H1 (cell line): ENCODE measurements at regions not wholly inside any gene's neighbourhood (a gene's known extent, or its start where the extent isn't known, plus 50 kb on each side); places are given as distances from the start of the nearest gene placed in this dataset.
A peak's percentile ranks its signal among the peaks of the same experiment; 100 is the strongest.

Experiments used
- CTCF ChIA-PET: fragments of 300-600 bp; sonication (Branson Sonifier 250); formaldehyde crosslinking; loops from one replicate; lab custom pipeline; 2021; ENCODE audit not compliant: partially characterized antibody; lab: Charles Lee
- POLR2A ChIA-PET: fragments of 300-600 bp; sonication (Branson Sonifier 250); formaldehyde crosslinking; loops from one replicate; lab custom pipeline; 2021; ENCODE audit warnings: inconsistent platforms; ENCODE audit not compliant: partially characterized antibody; lab: Charles Lee
- DNase-seq, 2 experiments: peaks; one replicate each; pipeline versions ENCODE4 v3.0.0 to v3.0.0-alpha.2; 2010 to 2022; ENCODE audit warnings: low spot score in 2 of 2, low read depth in 1 of 2, mixed read lengths in 1 of 2
- FAIRE-seq: peaks from 2 replicates; lab custom pipeline; 2011; peaks lifted over from hg19 to GRCh38; lab: Jason Lieb, UNC
- H2AFZ ChIP-seq: 2 replicates; pipeline ENCODE4 v1.8.1; 2012; ENCODE audit warnings: low read length, inconsistent platforms
- H2AK5ac ChIP-seq: 2 replicates; pipeline ENCODE4 v1.6.1; 2013; ENCODE audit warnings: low read depth, low read length
- H2BK120ac ChIP-seq: replicated peaks from 2 replicates; pipeline ENCODE3; 2013; ENCODE audit warnings: low read depth, low read length, inconsistent platforms
- H2BK12ac ChIP-seq: 2 replicates; pipeline ENCODE4 v1.6.1; 2013; ENCODE audit warnings: low read depth, low read length
- H2BK15ac ChIP-seq: 2 replicates; pipeline ENCODE4 v1.6.1; 2013; ENCODE audit warnings: low read length
- H2BK20ac ChIP-seq: 2 replicates; pipeline ENCODE4 v1.6.1; 2013; ENCODE audit warnings: low read length
- H2BK5ac ChIP-seq: 2 replicates; pipeline ENCODE4 v1.6.1; 2013; ENCODE audit warnings: low read depth, low read length
- H3K14ac ChIP-seq: 2 replicates; pipeline ENCODE4 v1.6.1; 2013; ENCODE audit warnings: inconsistent platforms; ENCODE audit not compliant: insufficient read length
- H3K18ac ChIP-seq: 2 replicates; pipeline ENCODE4 v1.6.1; 2013; ENCODE audit warnings: low read length; ENCODE audit errors: extremely low read depth
- H3K23ac ChIP-seq: 2 replicates; pipeline ENCODE4 v1.6.1; 2013; ENCODE audit warnings: inconsistent platforms; ENCODE audit not compliant: insufficient read length
- H3K23me2 ChIP-seq: 2 replicates; pipeline ENCODE4 v1.6.1; 2013; ENCODE audit warnings: low read depth, low read length
- H3K27ac ChIP-seq: 2 replicates; pipeline ENCODE4 v1.6.1; 2011; ENCODE audit warnings: low read depth, low read length, inconsistent platforms
- H3K27me3 ChIP-seq, 4 experiments: replicated peaks in 1 of 4; 1 replicate in 1 of 4; 2 replicates in 3 of 4; pipeline versions ENCODE4 v1.6.1 to v1.8.1; 2011 to 2013; ENCODE audit warnings: low read length in 3 of 4, mild to moderate bottlenecking in 3 of 4, inconsistent platforms in 2 of 4, mixed read lengths in 2 of 4, moderate library complexity in 1 of 4; ENCODE audit not compliant: control insufficient read depth in 3 of 4, insufficient read depth in 3 of 4; ENCODE audit errors: extremely low read depth in 1 of 4
- H3K36me3 ChIP-seq, 4 experiments: 2 replicates each; pipeline versions ENCODE4 v1.6.1 to v1.8.1; 2011 to 2013; ENCODE audit warnings: mild to moderate bottlenecking in 4 of 4, low read length in 3 of 4, moderate library complexity in 2 of 4, control low read depth in 1 of 4, inconsistent platforms in 1 of 4; ENCODE audit not compliant: insufficient read depth in 4 of 4, control insufficient read depth in 2 of 4
- H3K4ac ChIP-seq: replicated peaks from 2 replicates; pipeline ENCODE3; 2013; ENCODE audit warnings: low read length, low read depth, mixed read lengths, inconsistent platforms; ENCODE audit not compliant: insufficient read length
- H3K4me1 ChIP-seq, 4 experiments: replicated peaks in 1 of 4; 1 replicate in 1 of 4; 2 replicates in 3 of 4; pipeline versions ENCODE4 v1.6.1 to v1.8.1; 2011 to 2013; ENCODE audit warnings: low read length in 3 of 4, inconsistent platforms in 2 of 4, mixed read lengths in 1 of 4; ENCODE audit not compliant: insufficient read depth in 4 of 4, control insufficient read depth in 3 of 4
- H3K4me2 ChIP-seq, 2 experiments: 2 replicates each; pipeline versions ENCODE4 v1.6.1 to v1.8.1; 2011 to 2013; ENCODE audit warnings: low read depth in 2 of 2, low read length in 2 of 2, control low read depth in 1 of 2, inconsistent platforms in 1 of 2, mild to moderate bottlenecking in 1 of 2; ENCODE audit not compliant: insufficient read depth in 1 of 2
- H3K4me3 ChIP-seq, 4 experiments: fragments of 200-600, 300-600 bp in 1 of 4; sonication (generic), shearing (Covaris generic), sonication (Bioruptor Twin) in 1 of 4; 2 replicates each; pipeline versions ENCODE4 v1.5.1 to v1.8.1; 2011 to 2016; ENCODE audit warnings: low read length in 4 of 4, low read depth in 3 of 4, control low read depth in 2 of 4, inconsistent platforms in 2 of 4, mild to moderate bottlenecking in 2 of 4, mixed read lengths in 1 of 4, moderate library complexity in 1 of 4; ENCODE audit not compliant: insufficient read depth in 2 of 4; ENCODE audit errors: extremely low read depth in 1 of 4
- H3K56ac ChIP-seq: replicated peaks from 2 replicates; pipeline ENCODE3; 2013; ENCODE audit warnings: low read depth, mild to moderate bottlenecking, mixed read lengths, low read length, inconsistent platforms; ENCODE audit not compliant: insufficient read length
- H3K79me1 ChIP-seq: 2 replicates; pipeline ENCODE4 v1.6.1; 2013; ENCODE audit warnings: low read depth, low read length, control low read depth
- H3K79me2 ChIP-seq, 2 experiments: 2 replicates each; pipeline versions ENCODE4 v1.6.1 to v1.8.1; 2012 to 2013; ENCODE audit warnings: low read length in 2 of 2, mild to moderate bottlenecking in 2 of 2, inconsistent platforms in 1 of 2; ENCODE audit not compliant: insufficient read depth in 2 of 2, control insufficient read depth in 1 of 2
- H3K9ac ChIP-seq, 4 experiments: replicated peaks in 1 of 4; 1 replicate in 1 of 4; 2 replicates in 3 of 4; pipeline versions ENCODE4 v1.6.1 to v1.8.1; 2011 to 2013; ENCODE audit warnings: low read depth in 3 of 4, low read length in 3 of 4, control low read depth in 2 of 4, mild to moderate bottlenecking in 2 of 4, moderate library complexity in 2 of 4, inconsistent platforms in 1 of 4; ENCODE audit errors: extremely low read depth in 1 of 4
- H3K9me3 ChIP-seq, 2 experiments: 2 replicates each; pipeline versions ENCODE4 v1.6.1 to v1.8.1; 2012 to 2013; ENCODE audit warnings: mild to moderate bottlenecking in 2 of 2, moderate library complexity in 2 of 2, control low read depth in 1 of 2, inconsistent platforms in 1 of 2, low read depth in 1 of 2, low read length in 1 of 2, mixed read lengths in 1 of 2; ENCODE audit not compliant: insufficient read depth in 2 of 2
- H4K20me1 ChIP-seq, 2 experiments: replicated peaks in 1 of 2; 2 replicates each; pipeline versions ENCODE3 to v1.8.1; 2011 to 2013; ENCODE audit warnings: inconsistent platforms in 2 of 2, low read length in 2 of 2, mild to moderate bottlenecking in 1 of 2; ENCODE audit not compliant: insufficient read depth in 2 of 2, control insufficient read depth in 1 of 2
- H4K5ac ChIP-seq: 2 replicates; pipeline ENCODE4 v1.6.1; 2013; ENCODE audit warnings: low read length, low read depth, mixed read lengths, inconsistent platforms; ENCODE audit not compliant: insufficient read length
- H4K8ac ChIP-seq: 2 replicates; pipeline ENCODE4 v1.8.0; 2013; ENCODE audit warnings: mild to moderate bottlenecking, moderate library complexity, low read length, inconsistent platforms; ENCODE audit not compliant: insufficient read depth; ENCODE audit errors: extremely low read depth
- H4K91ac ChIP-seq: replicated peaks from 2 replicates; pipeline ENCODE3; 2013; ENCODE audit warnings: low read length, mixed read lengths, inconsistent platforms; ENCODE audit not compliant: insufficient read length
- BACH1 ChIP-seq: IDR thresholded peaks from 2 replicates; pipeline ENCODE4 v1.6.1; 2012; ENCODE audit warnings: low read length, improper control_type of control experiment
- CBX8 ChIP-seq: fragments of 300-800, 300-1000 bp; sonication (generic); IDR thresholded peaks from 2 replicates; pipeline ENCODE4 v1.7.1; 2016; ENCODE audit warnings: low read depth, low read length, borderline replicate concordance
- CREB1 ChIP-seq: IDR thresholded peaks from 2 replicates; pipeline ENCODE4 v1.6.1; 2012; ENCODE audit warnings: inconsistent platforms
- EGR1 ChIP-seq: IDR thresholded peaks from 2 replicates; pipeline ENCODE4 v1.6.1; 2011; ENCODE audit warnings: low read depth, low read length, borderline replicate concordance
- GTF2F1 ChIP-seq: IDR thresholded peaks from 2 replicates; pipeline ENCODE4 v1.6.1; 2012; ENCODE audit warnings: low read depth, low read length, improper control_type of control experiment, borderline replicate concordance
- POLR2A ChIP-seq, 2 experiments: IDR thresholded peaks; 1 replicate in 1 of 2; 2 replicates in 1 of 2; pipeline ENCODE4 v1.6.1; 2011; ENCODE audit warnings: low read depth in 2 of 2, low read length in 2 of 2, mild to moderate bottlenecking in 2 of 2; ENCODE audit errors: control extremely low read depth in 1 of 2
- RAD21 ChIP-seq, 2 experiments: IDR thresholded peaks in 1 of 2; conservative IDR thresholded peaks in 1 of 2; 2 replicates each; pipeline ENCODE4 v1.6.1; 2011; ENCODE audit warnings: low read depth in 2 of 2, low read length in 2 of 2, improper control_type of control experiment in 1 of 2, inconsistent platforms in 1 of 2, mild to moderate bottlenecking in 1 of 2, moderate library complexity in 1 of 2
- SP2 ChIP-seq: IDR thresholded peaks from 2 replicates; pipeline ENCODE4 v1.6.1; 2012; ENCODE audit warnings: mild to moderate bottlenecking, low read length, inconsistent platforms
- WGBS, 2 experiments: shearing (Covaris generic) in 1 of 2; methylation state at CpG; one replicate each; pipeline versions ENCODE4 v1.1.6 to v1.1.7; 2013 to 2015; ENCODE audit warnings: low lambda C conversion rate in 2 of 2, mixed read lengths in 2 of 2, inconsistent platforms in 1 of 2, low coverage in 1 of 2, missing lambda C conversion rate in 1 of 2; ENCODE audit not compliant: insufficient replicate concordance in 2 of 2, insufficient coverage in 1 of 2, insufficient read length in 1 of 2; ENCODE audit errors: extremely low coverage in 1 of 2, missing lambda C conversion rate in 1 of 2; 5-methylcytosine and 5-hydroxymethylcytosine counted together

GRCh38 chr1:229205854-229206253, 65.1 kb upstream of the RAB4A start:
- peak in 1 of 2 experiments; percentile 44 for DNase-seq
- Histone ChIP-seq H3K18ac (no peak overlapping the region), H2BK120ac (no peak overlapping the region), H2BK5ac (no peak overlapping the region), H4K91ac (no peak overlapping the region), H3K4me2 (no peak overlapping the region), H3K4ac (no peak overlapping the region), H3K56ac (no peak overlapping the region), H2BK12ac (no peak overlapping the region; the same call in 1 of the 2 replicates), H3K4me1 (peaks cover 6 to 17% (median 7%) of the 10 kb centered on the region in 4 experiments; a peak in 6 of 7 replicates), H3K79me2 (no peaks in the 10 kb centered on the region), H3K23me2 (no peaks in the 10 kb centered on the region), H2BK15ac (peak overlapping the region; percentile 65; the same call in 1 of the 2 replicates), H3K9me3 (no peaks in the 10 kb centered on the region), H3K9ac (no peak overlapping the region), H3K14ac (no peak overlapping the region), H3K23ac (no peak overlapping the region), H2AFZ (0 out of 2 replicates have a peak overlapping the region, but pooled peaks have one; percentile 63), H4K5ac (no peak overlapping the region), H3K79me1 (no peaks in the 10 kb centered on the region), H2BK20ac (no peak overlapping the region), H4K20me1 (no peaks in the 10 kb centered on the region), H3K27ac (no peak overlapping the region), H4K8ac (no peak overlapping the region; the same call in 1 of the 2 replicates), H3K27me3 (no peaks in the 10 kb centered on the region), H3K36me3 (no peaks in the 10 kb centered on the region), H3K4me3 (no peak overlapping the region), H2AK5ac (no peak overlapping the region)
- POLR2A ChIA-PET: no interaction called here
- no peak for FAIRE-seq
- WGBS, 2 experiments: 92% methylated on average over 8 of the region's 8 CpGs; no CpG with 5 or more reads in 1 of the 2 experiments
- CTCF ChIA-PET: interaction anchor here (1.2 to 6.2 kb wide), 3 partner anchors 10 to 49 kb away, joined by 4 to 42 read pairs (median 5); no protein-coding TSS in a partner anchor
- TF ChIP-seq BACH1: no peak
- no peak for TF ChIP-seq RAD21 (IDR thresholded peaks at IDR 0.05 in 1 of 2, conservative IDR thresholded peaks at IDR 0.05 in 1 of 2; ENCODE audit: low read depth in 2 of 2, low read length in 2 of 2)
- no peak for TF ChIP-seq CREB1
- TF ChIP-seq GTF2F1: no peak
- no peak for TF ChIP-seq CBX8
- TF ChIP-seq EGR1: no peak
- no peak for TF ChIP-seq SP2
- no peak for TF ChIP-seq POLR2A (IDR thresholded peaks at IDR 0.05; ENCODE audit: control extremely low read depth in 1 of 2, low read depth in 2 of 2, low read length in 2 of 2)
